ENCODE measurements at regions not wholly inside any gene's neighbourhood (a gene's known extent, or its start where the extent isn't known, plus 50 kb on each side); places are given as distances from the start of the nearest gene placed in this dataset.

DNA sequence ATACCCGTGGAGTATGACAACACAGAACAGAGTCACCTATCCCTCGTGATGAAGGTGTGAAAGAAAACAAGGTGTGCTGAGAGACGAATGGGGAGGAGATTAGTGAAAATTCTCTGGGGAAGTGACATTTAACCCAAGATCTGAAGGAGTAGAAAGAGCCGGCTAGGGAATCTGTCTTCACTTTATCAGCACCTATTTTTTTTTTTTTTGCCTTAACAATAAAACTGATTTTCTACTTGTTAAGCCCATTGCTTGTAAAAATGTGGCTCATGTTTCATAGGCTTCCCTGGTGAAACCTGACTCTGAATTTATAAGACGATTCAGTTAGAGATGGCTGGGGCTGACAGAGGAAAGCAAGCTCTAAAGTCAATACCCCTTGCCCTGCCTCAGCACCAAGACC, 322.6 kb upstream of the MSX2 start:
- TF ChIP-seq ZFP3 (CRISPR knock-in tag; IDR thresholded peaks at IDR 0.05): no peak
- no peak for TF ChIP-seq BACH2 (CRISPR knock-in tag; IDR thresholded peaks at IDR 0.05; ENCODE audit: borderline replicate concordance)
- no peak for TF ChIP-seq ZNF70 (CRISPR knock-in tag; IDR thresholded peaks at IDR 0.05)
- TF ChIP-seq RARB (CRISPR knock-in tag; IDR thresholded peaks at IDR 0.05): no peak
- TF ChIP-seq ZNF8 (CRISPR knock-in tag; IDR thresholded peaks at IDR 0.05): no peak
- TF ChIP-seq, protein P1, sequence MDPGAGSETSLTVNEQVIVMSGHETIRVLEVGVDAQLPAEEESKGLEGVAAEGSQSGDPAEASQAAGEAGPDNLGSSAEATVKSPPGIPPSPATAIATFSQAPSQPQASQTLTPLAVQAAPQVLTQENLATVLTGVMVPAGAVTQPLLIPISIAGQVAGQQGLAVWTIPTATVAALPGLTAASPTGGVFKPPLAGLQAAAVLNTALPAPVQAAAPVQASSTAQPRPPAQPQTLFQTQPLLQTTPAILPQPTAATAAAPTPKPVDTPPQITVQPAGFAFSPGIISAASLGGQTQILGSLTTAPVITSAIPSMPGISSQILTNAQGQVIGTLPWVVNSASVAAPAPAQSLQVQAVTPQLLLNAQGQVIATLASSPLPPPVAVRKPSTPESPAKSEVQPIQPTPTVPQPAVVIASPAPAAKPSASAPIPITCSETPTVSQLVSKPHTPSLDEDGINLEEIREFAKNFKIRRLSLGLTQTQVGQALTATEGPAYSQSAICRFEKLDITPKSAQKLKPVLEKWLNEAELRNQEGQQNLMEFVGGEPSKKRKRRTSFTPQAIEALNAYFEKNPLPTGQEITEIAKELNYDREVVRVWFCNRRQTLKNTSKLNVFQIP (CRISPR knock-in tag; IDR thresholded peaks at IDR 0.05; ENCODE audit: borderline replicate concordance, low read depth): no peak
- TF ChIP-seq SNAI2 (CRISPR knock-in tag; IDR thresholded peaks at IDR 0.05): no peak
- no peak for TF ChIP-seq ESRRG (CRISPR knock-in tag; IDR thresholded peaks at IDR 0.05)
- TF ChIP-seq, protein P2, sequence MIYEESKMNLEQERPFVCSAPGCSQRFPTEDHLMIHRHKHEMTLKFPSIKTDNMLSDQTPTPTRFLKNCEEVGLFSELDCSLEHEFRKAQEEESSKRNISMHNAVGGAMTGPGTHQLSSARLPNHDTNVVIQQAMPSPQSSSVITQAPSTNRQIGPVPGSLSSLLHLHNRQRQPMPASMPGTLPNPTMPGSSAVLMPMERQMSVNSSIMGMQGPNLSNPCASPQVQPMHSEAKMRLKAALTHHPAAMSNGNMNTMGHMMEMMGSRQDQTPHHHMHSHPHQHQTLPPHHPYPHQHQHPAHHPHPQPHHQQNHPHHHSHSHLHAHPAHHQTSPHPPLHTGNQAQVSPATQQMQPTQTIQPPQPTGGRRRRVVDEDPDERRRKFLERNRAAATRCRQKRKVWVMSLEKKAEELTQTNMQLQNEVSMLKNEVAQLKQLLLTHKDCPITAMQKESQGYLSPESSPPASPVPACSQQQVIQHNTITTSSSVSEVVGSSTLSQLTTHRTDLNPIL (CRISPR knock-in tag; IDR thresholded peaks at IDR 0.05; ENCODE audit: low read depth): no peak
- no peak for TF ChIP-seq ZFP30 (CRISPR knock-in tag; IDR thresholded peaks at IDR 0.05)
- TF ChIP-seq, protein P3, sequence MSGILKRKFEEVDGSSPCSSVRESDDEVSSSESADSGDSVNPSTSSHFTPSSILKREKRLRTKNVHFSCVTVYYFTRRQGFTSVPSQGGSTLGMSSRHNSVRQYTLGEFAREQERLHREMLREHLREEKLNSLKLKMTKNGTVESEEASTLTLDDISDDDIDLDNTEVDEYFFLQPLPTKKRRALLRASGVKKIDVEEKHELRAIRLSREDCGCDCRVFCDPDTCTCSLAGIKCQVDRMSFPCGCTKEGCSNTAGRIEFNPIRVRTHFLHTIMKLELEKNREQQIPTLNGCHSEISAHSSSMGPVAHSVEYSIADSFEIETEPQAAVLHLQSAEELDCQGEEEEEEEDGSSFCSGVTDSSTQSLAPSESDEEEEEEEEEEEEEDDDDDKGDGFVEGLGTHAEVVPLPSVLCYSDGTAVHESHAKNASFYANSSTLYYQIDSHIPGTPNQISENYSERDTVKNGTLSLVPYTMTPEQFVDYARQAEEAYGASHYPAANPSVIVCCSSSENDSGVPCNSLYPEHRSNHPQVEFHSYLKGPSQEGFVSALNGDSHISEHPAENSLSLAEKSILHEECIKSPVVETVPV (CRISPR knock-in tag; IDR thresholded peaks at IDR 0.05): no peak
- TF ChIP-seq GLIS3 (CRISPR knock-in tag; IDR thresholded peaks at IDR 0.05): no peak
- TF ChIP-seq ISL1 (CRISPR knock-in tag; IDR thresholded peaks at IDR 0.05): no peak
- TF ChIP-seq ZNF565 (CRISPR knock-in tag; conservative IDR thresholded peaks at IDR 0.05; ENCODE audit: low read depth): no peak
- no peak for ATAC-seq

DNA sequence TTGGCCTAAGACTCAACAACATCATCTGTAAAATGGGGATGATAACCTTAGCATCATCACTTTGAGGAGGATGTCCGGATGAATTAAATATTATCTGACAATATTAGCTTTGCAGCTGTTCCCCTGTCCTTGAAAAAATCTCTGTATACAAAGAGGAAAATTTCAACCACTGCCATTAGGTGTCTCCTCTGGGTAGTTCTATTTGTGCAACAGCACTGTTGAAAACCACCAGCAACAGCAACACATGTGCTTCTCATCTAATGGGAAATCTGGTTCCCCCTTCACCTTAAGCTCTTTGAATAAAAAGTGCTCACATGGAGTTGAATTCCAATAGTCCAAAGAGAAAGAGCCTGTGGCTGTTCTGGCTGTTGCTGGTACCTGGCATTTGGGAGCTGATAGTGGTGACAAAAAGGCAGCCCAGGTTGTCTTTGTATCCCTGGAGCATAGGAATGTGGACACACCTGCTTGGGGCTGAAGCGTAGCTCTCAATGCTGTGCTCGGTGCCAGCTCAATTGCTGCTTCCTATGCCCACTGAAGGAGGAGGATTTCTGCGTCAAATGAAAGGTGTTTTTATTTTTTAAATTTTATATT, 322.1 kb upstream of the MSX2 start:
- no peak for TF ChIP-seq TCF4 (CRISPR knock-in tag; IDR thresholded peaks at IDR 0.05; ENCODE audit: borderline replicate concordance)
- ATAC-seq: peak; percentile 84

DNA sequence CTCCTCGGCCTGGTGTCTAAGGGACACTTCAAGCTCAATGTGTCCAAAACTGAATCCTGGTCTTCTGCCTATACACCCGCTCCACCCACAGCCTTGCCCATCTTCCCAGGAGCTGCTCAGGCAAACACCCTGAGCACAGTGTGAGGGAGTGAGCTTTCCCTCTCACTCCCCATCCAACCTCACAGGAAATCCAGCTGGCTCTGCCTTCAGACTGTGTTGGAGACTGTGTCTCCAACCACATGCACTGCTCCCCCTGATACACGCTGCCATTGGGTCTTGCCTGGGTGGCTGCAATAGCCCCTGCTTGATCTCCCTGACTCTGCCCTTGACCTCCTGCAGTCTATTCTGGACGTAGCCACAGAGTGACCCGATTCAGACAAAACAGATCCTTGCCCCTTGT, 319.5 kb upstream of the MSX2 start:
- ATAC-seq: no peak
- TF ChIP-seq ZNF70 (CRISPR knock-in tag; IDR thresholded peaks at IDR 0.05): no peak
- TF ChIP-seq ISL1 (CRISPR knock-in tag; IDR thresholded peaks at IDR 0.05): no peak
- TF ChIP-seq, protein P4, sequence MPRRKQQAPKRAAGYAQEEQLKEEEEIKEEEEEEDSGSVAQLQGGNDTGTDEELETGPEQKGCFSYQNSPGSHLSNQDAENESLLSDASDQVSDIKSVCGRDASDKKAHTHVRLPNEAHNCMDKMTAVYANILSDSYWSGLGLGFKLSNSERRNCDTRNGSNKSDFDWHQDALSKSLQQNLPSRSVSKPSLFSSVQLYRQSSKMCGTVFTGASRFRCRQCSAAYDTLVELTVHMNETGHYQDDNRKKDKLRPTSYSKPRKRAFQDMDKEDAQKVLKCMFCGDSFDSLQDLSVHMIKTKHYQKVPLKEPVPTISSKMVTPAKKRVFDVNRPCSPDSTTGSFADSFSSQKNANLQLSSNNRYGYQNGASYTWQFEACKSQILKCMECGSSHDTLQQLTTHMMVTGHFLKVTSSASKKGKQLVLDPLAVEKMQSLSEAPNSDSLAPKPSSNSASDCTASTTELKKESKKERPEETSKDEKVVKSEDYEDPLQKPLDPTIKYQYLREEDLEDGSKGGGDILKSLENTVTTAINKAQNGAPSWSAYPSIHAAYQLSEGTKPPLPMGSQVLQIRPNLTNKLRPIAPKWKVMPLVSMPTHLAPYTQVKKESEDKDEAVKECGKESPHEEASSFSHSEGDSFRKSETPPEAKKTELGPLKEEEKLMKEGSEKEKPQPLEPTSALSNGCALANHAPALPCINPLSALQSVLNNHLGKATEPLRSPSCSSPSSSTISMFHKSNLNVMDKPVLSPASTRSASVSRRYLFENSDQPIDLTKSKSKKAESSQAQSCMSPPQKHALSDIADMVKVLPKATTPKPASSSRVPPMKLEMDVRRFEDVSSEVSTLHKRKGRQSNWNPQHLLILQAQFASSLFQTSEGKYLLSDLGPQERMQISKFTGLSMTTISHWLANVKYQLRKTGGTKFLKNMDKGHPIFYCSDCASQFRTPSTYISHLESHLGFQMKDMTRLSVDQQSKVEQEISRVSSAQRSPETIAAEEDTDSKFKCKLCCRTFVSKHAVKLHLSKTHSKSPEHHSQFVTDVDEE (CRISPR knock-in tag; IDR thresholded peaks at IDR 0.05): no peak
- TF ChIP-seq, protein P1 (CRISPR knock-in tag; IDR thresholded peaks at IDR 0.05; ENCODE audit: borderline replicate concordance, low read depth): no peak
- no peak for TF ChIP-seq ZFP3 (CRISPR knock-in tag; IDR thresholded peaks at IDR 0.05)
- no peak for TF ChIP-seq CSDC2 (CRISPR knock-in tag; IDR thresholded peaks at IDR 0.05)
- TF ChIP-seq, protein P5, sequence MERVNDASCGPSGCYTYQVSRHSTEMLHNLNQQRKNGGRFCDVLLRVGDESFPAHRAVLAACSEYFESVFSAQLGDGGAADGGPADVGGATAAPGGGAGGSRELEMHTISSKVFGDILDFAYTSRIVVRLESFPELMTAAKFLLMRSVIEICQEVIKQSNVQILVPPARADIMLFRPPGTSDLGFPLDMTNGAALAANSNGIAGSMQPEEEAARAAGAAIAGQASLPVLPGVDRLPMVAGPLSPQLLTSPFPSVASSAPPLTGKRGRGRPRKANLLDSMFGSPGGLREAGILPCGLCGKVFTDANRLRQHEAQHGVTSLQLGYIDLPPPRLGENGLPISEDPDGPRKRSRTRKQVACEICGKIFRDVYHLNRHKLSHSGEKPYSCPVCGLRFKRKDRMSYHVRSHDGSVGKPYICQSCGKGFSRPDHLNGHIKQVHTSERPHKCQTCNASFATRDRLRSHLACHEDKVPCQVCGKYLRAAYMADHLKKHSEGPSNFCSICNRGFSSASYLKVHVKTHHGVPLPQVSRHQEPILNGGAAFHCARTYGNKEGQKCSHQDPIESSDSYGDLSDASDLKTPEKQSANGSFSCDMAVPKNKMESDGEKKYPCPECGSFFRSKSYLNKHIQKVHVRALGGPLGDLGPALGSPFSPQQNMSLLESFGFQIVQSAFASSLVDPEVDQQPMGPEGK (CRISPR knock-in tag; IDR thresholded peaks at IDR 0.05; ENCODE audit: borderline replicate concordance): no peak
- TF ChIP-seq ZFP30 (CRISPR knock-in tag; IDR thresholded peaks at IDR 0.05): no peak

Measured in SK-N-SH treated with all-trans-retinoic acid at 6 μM for 48 hours (cell line).